ENCODE measurements at regions not wholly inside any gene's neighbourhood (a gene's known extent, or its start where the extent isn't known, plus 50 kb on each side); places are given as distances from the start of the nearest gene placed in this dataset.
"Not testable (repeated sequence)": the region's sequence is repeated elsewhere in the genome, so short reads cannot be mapped to it uniquely, and the experiment has no call there.

DNA sequence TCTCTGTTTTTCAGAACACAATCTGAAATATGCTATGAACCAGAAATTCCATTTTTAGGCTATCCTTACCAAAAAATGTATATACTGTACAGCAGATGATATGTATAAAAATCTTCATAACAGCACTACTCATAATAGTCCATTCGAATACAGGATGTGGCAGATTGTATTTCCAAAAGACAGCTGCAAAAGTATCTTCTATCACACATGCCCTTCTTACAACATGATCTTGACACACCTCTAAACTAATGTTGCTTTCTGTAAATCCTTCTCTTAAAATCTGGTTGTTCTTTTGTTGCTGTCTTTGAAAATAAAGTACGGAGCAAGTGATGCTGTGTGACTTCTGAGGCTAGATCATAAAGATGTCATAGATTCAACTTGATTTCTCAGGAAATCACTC is 409.9 kb upstream of the LUZP2 start:
- no peak for DNase-seq

DNA sequence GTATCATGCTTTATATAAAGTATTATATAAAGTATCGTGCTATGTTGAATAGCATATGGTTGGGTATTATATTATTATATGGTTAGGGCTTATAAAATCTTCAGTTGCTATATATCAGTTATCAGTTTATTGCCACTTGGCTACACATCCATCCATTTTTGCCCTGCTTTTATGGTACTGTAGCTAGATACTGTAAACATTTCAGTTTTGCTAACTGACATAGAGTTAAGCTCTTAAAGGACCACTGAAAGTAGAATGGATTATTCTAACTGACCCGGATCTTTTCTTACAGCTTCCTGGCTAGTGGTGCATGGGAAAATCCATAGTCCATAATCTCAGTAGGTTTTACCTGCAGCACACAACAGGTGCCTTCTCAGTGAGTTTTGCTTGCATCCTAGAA is 405.3 kb upstream of the LUZP2 start:
- DNase-seq: no peak

DNA sequence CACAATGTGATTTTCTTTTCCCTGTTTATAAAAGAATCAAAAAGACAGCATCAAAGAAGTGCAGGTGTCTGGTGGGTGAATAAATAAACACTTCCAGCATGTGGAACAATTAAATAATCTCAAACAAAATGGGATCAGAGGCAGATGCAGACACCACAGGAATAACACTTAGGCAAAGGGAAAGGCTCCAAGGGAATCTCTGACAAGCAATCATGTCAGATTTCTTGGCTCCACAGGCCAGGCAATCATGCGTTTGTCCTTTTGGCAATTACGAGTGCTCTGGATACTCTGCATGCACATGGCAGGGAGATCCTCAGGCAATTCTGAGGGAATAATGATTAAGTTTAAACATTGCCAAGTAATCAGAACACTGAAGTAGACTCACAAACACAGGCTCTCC is 403.5 kb upstream of the LUZP2 start:
- DNase-seq: peak; percentile 9

DNA sequence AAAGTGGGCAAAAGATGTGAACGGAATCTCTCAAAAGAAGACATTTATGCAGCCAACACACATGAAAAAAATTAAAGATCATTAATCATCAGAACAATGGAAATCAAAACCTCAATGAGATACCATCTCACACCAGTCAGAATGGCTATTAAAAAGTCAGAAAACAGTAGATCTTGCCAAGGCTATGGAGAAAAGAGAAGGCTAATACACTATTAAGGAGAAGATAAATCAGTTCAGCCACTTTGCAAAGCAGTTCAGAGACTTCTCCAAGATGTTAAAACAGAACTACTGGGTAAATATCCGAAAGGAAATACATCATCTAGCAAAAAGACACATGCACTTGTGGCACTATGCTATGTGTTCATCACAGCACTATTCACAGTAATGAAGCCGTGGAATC is 388.2 kb upstream of the LUZP2 start:
- DNase-seq: no peak

DNA sequence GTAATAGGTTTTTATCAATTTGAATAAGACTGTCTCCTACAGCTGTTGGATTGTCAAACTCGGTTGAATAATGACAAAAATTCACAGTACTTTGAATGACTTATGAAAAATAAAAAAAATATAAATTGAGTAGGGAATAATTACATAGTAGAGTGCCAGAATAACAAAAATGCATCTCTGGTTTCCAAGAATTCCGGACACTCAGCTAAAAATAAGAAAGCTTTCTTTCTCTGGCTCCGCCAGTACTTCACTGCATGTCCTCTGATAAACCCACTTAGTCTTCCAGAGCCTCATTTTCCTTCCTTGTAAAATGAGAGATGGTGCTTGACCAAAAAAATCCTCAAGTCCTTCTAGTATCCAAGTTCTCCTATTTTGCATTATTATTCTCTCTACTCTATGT is 374.6 kb upstream of the LUZP2 start:
- no peak for DNase-seq

DNA sequence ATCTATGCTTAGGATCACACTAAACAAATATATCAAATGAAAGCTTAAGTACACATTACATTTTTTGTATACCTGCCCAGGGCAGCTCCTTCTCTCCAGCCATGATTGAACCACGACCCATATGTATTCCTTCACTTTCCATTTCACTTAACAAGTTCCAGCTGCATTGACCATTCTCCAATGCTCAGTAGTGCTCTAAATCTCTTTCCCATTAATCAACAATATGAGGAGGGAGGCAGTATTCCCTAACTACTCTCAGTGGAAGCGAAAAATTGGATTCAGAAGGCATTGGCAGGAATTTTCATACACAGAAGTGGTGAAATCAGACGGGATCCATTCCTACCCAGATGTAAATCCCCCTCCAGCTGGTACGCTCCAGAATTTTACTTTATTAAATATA is 372.0 kb upstream of the LUZP2 start:
- DNase-seq: no peak

DNA sequence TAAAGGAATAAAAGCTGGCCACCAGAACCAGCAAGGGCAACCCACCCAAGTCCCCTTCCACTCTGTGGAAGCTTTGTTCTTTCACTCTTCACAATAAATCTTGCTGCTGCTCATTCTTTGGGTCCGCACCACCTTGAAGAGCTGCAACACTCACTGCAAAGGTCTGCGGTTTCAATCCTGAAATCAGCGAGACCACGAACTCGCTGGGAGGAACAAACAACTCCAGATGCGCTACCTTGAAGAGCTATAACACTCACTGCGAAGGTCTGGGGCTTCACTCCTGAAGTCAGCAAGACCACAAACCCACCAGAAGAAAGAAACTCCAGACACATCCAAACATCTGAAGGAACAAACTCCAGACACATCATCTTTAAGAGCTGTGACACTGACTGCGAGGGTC is 365.2 kb upstream of the LUZP2 start:
- DNase-seq: no peak

DNA sequence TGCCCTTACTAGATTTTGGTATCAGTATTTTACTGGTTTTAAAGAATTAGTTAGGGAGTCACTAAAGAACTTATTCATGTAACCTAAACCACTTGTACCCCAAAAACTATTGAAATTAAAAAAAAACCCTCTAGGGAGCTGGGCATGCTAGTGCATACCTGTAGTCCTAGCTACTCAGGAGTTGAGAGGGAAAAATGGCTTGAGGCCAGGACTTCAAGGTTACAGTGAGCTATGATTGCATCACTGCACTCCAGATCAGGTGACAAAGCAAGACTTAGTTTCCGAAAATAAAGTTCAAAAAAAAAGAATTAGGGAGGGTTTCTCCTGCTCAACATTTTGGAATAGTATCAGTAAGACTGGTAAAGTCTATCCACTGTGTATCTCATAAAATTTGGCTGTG is 364.4 kb upstream of the LUZP2 start:
- DNase-seq: no peak

DNA sequence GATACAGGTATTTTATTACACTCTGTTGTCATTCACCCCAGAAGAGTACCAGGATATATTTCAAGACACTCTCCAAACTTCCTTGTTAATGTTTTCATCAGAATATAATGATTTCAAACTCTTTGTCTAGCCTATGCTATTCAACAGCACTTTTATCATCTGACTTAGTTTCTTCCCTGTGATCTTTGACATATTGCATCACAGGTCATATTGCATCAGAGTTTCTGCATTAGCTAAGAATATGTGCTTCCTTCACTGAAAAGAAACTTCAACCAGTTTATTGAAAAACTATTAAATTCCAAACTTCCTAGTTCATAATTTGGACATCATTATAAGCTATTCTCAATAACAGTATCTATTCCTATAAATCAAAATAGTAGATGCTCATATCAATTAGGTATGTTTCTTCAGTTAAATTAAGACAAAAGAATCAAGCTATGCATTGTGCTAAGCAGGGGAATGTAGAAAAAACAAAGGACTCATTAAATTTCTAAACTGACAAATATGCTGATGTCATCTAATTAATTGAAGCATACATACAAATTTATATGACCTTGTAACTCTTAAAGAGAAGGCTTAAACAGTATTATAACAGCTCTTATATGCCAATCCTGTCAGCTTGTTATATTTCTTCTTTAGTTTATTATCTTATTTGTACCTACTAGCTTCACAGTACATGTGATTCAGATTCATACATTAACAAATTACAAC is 361.8 kb upstream of the LUZP2 start:
- DNase-seq: no peak

DNA sequence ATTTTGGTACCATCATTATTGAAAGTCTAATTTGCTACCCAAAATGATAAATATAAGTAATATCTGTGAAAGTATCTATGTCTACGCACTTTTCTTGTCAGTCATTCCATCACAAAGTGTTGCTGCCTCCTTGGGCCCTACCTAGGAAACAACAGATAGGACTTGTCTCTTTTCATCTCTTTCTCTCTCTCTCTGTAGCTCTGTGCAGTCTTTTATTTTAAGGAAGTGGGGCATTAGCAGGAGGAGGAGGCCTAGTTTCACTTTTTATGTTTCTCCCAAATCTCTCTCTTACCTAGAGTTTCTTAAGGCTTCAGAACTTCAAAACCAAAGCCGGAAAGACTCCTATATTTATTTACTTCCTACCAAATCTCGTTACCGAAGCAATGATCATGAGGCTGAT is 354.8 kb upstream of the LUZP2 start:
- DNase-seq: no peak

DNA sequence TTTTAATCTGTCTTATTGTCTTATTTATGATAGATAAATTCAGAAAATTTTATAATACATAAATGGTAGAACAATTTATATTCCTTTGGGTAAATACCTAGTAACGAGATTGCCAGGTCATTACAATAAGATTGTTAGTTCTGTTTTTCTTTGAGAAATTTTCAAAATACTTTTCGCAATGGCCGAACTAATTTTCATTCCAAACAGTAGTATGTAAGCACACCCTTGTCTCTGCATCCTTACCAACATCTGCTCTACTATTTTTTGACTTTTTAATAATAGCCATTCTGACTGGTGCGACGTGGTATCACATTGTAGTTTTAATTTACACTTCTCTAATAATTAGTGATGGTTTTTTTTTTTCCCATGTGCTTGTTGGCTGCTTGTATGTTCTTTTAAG is 351.4 kb upstream of the LUZP2 start:
- no peak for DNase-seq

DNA sequence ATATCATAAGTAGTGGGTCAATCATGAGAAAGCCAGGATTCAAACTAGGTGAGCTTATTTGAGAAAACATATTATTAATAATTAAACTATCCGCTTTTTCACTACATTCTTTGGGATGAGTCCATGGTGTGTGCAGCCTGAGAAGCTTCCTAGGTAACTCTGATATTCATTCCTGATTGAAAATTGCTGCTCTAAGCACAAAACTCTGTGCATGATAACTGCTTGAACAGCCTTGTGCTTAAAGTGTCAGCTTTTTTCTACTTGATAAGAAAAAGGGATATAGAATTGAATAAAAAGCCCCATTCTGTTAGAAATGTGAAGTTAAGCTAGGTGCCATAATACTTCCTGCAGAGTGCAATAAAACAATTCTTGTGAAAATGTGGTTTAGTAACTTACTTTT is 343.5 kb upstream of the LUZP2 start:
- no peak for DNase-seq

DNA sequence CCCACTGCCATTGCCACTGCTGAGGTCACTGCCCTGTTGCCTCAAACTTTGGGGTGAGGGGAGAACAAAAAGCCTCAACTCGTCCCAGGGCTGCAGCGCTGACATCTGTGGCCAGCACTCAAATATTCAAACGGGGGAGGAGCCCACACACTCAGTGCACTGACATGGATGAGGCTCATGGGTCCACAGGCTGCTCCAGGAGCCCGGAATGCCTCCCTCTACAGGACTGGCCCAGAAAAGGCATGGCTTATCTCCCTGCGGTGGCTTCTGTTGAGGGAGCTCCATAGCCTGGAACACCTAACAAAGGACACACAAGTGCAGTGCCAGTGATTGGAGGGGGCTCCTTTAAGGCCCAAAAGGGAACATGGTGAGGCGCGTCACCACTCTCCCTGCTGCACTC is 341.1 kb upstream of the LUZP2 start:
- no peak for DNase-seq

DNA sequence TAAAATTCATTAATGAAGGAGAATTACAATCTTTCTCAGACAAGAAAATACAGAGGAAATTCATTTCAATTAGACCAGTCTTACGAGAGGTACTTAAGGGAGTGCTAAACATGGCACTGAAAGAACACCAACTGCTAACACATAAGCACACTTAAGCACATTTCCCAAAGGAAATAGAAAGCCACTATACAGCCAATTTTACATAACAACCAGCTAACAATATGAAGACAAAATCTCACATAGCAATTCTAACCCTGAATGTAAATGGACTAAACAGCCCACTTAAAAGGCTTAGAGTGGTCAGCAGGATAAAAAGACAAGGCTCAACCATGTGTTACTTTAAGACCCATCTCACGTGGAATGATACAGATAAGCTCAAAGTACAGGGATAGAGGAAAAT is 339.5 kb upstream of the LUZP2 start:
- DNase-seq: no peak

DNA sequence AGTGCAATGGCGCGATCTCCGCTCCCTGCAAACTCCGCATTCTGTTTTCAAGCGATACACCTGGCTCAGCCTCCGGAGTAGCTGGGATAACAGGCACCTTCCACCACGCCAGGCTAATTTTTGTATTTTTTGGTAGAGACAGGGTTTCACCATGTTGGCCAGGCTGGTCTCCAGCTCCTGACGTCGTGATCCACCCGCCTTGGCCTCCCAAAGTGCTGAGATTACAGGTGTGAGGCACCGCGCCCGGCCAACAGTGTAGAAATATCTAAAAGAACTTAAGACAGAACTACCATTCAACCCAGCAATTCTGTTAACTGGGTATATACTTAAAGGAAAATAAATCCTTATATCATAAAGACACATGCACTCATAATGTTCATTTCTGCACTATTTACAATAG is 335.3 kb upstream of the LUZP2 start:
- no peak for DNase-seq

DNA sequence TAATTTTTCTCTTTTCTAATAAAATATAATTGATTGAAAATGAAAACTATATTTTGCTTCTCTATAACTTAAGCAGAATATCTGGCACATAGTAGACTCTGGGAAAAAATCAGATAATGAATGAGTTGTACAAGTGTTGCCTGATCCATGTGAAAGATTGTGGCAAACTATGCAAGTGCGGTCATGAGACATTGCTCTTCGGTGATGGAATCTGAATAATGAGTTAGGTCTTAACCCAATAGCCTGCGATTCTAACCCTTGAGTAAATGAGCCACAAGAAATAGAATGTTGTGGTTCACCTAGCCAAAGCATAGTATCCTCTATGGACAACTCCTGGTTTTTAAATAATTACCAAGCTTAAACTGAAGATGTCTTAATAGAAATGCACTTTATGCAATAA is 333.7 kb upstream of the LUZP2 start:
- DNase-seq: no peak

DNA sequence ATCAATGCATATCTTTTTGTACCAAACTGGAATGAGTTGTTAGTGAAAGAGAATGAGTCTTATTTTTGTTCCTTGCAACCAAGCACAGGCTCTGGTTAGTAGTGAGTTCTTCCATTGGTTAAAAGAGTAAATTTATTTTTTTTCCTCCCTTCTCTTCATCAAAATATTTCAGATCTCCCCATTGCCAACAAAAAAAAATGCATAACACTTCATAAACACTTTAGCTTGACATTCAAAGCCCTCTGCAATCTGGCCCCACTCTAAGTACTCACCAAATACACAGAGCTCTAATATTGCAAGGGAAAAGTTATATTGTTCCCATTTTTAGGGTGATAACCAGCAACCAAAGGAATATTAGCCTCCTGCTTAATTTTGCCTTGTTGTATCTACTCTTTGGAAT is 333.0 kb upstream of the LUZP2 start:
- DNase-seq: no peak

DNA sequence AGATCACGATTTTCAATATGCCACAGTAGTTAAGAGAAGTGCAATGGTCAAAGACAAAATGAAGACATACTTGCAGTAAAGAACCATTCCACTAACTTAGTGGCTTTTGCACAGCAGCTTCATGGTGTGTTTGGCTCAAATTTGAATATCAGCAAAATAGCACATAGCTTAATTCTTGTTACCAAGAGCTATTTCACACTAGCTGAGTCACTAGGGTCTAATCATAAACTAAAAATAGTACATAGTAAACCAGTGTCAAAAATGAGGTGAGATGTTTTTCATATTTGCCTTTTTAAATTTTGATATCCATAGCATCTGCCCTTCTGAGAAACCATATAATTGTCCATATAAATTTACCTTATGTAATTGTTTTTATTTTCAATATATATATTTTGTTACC is 325.0 kb upstream of the LUZP2 start:
- DNase-seq: no peak

DNA sequence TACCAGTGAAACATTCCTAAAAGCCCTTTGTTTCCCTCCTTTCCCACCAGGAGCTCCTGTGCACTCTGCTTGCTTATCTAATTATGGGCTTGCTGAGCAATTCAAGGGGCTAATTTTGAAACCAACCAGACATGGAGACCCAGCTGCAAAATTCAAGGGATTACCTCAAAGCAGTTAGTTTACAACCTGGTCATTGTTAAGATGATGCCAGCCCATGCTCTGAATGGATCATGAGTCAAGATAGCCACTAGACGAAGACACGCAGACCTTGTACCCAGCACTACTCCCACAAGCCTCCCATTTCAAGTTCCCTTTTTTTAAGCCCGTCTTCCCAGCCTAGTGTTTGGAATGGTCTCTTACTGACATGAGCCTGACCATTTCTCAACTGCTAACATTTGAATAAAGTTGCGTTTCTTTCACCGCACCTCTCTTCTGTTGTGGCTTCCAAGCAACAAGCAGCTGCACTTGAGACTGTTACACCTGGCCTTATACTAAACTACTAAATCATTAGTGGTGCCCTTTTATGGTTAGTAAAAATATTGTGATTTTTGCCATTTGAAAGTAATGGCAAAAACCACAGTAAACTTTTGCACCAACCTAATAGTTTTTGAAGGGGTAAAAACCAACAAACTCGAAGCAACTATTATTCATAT is 315.3 kb upstream of the LUZP2 start:
- DNase-seq: no peak

DNA sequence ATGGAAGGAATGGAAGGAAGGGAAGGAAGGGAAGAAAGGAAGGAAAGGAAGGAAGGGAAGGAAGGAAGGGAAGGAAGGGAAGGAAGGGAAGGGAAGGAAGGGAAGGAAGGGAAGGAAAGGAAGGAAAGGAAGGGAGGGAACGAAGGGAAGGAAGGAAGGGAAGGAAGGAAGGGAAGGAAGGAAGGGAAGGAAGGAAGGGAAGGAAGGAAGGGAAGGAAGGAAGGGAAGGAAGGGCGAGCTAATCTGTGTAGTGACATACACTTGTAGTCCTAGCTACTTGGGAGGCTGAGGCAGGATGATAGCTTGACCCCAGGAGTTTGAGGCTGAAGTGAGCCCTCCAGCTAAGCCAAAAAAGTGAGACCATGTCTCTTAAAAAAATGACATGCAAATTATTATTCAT is 311.3 kb upstream of the LUZP2 start:
- not testable (repeated sequence) for DNase-seq

DNA sequence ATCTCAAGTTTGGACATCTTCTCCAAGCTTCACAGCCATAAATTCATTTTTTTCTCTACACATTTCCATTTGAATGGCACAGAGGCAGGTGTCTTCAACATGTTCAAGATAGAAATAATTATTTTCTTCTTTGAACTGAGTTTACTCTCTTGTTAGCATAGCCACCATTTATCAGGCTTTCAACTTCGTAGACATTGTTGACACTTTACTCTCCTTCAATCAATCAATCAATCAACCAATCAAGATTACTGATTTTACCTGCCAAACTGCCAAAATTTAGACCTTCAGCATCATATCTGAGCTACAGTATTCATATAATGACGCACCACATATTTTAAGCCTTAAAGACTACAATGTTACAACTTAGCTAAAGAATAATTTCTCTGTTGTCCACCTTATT is 300.1 kb upstream of the LUZP2 start:
- no peak for DNase-seq

DNA sequence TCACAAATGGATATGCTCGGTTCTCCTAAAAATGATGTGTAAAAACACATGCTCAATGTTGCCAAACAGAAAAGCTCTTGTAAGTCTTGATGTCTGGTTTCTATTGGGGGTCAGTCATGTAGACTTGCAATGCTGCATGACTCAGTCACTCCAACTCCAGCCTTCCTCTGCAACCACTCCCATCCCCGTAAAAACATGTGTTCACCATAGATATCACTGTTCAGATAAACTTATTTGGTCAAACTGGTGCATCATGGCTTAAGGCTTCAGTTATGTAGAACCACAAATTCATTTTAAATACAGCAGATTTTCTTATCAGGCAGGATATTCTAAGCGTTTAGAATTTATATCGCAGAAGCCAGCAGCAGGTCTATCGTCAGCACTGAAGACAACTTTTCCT is 298.4 kb upstream of the LUZP2 start:
- no peak for DNase-seq

DNA sequence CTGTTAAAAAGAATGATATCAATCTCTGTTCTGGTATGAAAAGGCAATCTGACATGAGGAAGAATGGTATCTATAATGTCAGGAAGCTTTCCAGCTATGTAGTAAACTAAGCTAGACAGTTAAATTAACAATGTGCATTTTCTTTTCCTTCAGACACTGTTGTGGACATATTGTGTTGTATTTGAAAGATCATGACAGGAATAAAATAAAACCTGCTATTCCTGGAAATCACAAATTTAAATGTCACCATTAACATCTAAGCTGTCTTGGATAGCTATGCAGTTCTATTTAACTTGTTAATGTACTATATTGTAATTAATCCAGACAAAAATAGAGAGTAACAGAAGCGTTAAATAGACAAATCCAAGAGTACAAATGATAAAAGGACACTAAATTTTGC is 297.4 kb upstream of the LUZP2 start:
- DNase-seq: no peak

DNA sequence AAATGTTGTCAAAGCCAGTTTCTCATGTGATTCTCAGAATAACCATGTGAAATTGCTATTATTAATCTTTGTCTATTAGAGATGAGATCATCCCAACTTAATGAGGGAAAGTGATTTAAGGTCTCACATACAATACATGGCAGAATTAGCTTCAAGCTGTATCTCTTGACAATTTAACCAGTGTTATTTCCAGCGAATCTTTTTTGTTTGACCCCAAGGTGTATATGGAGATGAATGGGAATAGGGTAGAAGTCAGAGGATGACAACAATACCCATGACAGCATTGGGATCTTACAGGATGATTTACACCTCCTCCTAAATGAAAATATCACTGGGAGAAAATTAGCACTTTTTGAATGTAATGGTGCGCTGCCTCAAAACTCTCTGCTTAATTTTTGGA is 290.8 kb upstream of the LUZP2 start:
- DNase-seq: no peak

DNA sequence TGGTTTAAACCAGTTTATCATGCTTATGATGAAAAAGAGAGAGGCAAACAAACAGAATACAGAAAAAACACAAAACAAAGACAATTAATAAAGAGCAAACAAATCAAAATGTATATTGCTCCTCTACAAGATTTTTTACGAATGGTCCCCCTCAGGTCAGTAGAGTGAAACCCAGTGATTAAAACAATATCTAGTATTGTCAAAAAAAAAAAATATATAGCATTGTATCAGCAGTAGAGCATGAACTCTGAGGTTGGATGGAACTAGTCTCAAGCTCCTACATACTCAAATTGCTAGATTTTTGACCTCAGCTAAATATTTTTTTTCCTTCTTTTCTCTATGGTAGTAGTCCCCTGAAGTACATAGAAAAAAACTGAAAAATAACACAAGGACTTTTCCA is 290.3 kb upstream of the LUZP2 start:
- no peak for DNase-seq

Measured in NCI-H446 treated with DMSO at 0.1 percent for 48 hours (cell line).